Cerebellar cortex (tissue), 1 donor: ENCODE measurements at regions not wholly inside any gene's neighbourhood (a gene's known extent, or its start where the extent isn't known, plus 50 kb on each side); places are given as distances from the start of the nearest gene placed in this dataset.
"Not testable (repeated sequence)": the region's sequence is repeated elsewhere in the genome, so short reads cannot be mapped to it uniquely, and the experiment has no call there.

Experiments used
- DNase-seq: peaks from one replicate; pipeline ENCODE4 v3.0.0-alpha.2; 2015; ENCODE audit warnings: low spot score

DNA sequence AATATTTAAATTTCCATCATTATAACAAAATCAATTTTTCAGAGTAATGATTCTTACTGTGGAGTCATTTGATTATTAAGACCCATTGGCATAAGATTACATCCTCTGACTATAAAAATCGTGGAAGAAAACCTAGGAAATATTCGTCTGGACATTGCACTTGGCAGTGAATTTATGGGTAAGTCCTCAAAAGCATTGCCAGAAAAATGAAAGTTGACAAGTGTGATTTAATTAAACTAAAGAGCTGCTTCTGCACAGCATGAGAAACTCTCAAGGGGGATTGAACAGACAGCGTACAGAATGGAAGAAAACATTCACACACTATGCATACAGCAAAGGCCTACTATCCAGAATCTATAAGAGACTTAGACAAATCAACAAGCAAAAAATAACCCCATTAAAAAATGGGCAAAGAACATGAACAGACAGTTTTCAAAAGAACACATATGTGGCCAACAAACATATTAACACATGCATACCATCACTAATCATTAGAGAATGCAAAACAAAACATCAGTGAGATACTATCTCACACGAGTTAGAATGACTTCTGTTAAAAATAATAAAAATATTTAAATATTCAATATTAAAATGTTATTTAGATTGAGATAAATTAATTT lies 111.4 kb downstream of the CCDC74A start:
- not testable (repeated sequence) for DNase-seq

DNA sequence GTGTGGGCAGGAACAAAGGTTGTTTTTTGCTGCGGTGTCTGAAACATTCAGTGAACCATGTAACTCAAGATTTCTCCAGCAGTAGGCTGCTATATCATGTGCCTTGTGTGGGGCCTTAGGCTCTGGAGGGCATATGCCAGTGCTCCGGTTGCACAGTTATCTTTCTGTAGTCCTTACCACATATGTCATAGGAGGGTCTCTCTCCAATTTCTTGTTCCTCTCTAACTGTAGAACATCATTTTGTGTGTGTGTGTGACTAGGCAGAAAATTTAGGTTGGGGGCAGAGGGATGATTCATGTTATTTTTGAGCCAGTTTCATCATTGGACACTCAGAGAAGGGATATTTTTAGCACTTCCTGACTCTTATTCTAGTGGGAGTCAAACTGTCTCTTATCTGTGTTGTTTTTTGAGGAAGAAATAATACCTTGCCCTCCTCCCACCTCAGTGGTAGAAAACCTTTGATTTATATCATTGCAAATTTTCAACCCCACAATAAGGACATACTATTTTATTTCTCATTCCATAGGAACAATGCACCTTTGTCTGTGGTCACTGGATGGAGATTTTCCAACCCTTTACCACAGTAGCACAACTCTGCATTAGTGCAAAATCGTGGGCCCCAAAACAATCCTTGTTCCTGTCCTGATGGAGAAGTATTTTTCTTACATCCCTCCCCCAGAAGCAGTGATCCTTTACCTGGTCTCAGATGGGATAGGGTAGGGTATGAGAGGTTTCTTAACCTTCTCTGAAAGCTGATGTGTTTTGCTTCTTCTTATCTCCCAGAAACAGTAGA lies 113.9 kb downstream of the CCDC74A start:
- DNase-seq = no peak

DNA sequence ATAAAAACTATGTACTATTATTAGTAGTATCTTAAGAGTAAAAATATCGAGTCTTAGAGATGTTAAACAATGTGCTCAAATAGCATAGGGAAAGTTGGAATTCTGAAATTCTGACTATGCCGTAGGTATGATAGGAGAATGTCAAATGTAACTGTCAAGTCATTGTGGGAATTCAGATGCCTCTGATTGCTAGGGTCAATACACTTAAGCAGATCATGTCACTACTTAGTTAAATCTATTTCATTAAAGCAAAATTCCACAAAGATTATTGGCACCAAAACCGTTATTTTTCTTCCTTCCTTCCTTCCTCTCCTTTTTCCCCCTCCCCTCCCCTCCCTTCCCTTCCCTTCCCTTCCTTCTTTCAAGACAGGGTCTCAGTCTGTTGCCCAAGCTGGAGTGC lies 115.5 kb downstream of the CCDC74A start:
- DNase-seq = not testable (repeated sequence)

DNA sequence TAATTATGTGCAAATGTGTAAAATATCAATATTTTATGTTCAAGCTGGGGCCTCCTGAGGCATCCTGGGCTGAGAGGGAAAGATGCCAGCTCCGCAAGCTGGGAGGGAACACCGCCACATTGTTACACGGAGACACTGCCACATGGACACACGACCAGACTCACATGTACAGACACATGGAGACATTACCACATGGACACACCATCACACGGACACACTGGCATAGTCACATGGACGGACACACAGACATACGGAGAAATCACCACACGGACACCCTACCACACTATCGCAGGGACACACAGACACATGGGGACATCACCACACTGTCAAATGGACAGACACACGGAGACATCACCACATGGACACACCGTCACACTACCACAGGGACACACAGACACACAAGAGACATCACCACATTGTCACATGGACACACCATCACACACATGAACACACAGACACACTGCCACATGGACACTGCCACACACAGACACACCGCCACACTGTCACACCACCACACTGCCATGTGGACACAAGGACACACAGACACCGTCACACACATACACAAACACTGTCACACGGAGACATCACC lies 117.6 kb downstream of the CCDC74A start:
- DNase-seq = no peak

DNA sequence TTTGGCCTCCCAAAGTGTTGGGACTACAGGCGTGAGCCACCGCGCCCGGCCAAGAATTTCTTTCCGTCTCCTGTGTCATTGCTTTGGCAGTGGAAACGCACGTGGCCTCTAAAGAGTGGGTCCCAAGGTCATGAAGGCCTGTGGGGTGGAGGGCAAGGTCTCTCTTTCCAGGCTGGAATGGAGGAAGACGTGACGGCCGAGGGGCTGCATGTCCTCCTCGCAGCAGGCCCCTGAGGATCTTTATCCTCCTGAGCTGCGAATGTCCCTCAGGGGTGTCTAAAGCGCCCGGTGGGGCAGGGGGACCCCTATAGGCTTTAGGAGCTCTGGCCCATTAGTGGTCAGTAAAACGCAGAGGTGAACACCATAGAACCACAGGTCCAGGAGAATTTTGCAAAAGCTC lies 118.5 kb downstream of the CCDC74A start:
- DNase-seq = not testable (repeated sequence)

DNA sequence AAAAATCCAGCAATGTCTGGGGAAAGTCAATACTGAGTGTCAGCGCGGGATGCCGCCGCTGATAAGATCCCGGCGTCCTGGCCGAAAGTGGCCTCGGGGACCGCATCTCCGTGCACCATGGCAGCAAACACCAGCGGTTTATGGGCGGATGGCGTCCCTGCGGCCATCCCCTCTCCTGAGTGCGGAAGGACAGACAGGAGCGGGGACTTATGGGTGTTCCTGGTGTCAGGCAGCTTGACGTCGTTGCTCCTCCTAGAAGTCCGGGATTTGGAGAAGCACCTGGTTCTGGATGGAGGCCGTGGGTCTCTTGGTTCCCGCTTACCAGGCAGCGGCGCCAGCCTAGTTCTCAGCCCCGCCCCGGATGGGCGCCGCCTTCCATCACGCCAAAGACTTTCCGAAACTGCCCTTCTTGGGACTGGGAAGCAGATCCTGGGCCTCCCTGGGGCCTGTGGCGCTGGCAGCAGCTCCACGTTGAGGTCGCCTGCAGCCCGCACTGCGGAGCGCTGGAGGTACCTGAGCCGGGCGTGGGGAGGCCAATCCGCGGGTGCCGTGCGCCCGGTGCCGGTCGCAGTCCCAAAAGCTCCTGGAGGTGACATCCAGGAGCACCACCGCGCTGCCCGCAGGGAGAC lies 119.1 kb downstream of the CCDC74A start:
- no peak for DNase-seq

DNA sequence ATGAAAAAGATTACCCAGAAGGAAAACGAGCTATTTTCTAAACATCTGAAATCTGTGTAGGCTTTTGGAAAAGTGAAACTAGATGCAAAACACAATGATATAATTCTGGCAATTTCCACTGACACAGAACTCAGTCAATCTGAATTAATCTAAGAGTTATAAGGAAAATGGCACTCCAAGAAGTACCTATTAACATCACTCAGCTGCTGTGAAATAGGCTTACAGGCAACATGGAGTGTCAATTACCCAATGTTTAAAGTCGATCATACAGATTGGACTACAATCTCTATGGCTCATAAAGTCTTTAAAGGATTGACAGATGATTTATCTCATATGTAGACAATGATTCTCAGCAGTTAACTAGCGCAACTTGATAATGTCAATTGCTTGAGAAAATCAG lies 120.9 kb downstream of the CCDC74A start:
- DNase-seq = not testable (repeated sequence)

DNA sequence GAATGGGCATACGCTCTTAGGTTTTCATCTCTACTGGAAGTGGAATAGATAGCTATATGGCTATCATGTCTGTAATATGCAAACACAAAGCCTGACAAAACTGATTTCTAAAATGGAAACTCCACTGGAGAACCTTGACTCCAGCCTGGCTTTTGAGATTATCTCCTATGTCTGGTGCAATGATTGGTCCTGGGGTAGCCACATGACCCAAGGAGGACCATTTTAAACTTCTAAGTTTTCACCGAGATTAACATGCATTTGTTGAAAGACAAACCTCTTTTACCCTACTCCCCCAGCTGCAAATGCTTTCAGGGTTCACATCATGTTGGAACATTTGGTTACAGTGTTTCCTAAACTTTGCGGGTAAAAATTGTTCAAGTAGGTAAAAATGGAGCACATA lies 124.6 kb downstream of the CCDC74A start:
- DNase-seq = not testable (repeated sequence)

DNA sequence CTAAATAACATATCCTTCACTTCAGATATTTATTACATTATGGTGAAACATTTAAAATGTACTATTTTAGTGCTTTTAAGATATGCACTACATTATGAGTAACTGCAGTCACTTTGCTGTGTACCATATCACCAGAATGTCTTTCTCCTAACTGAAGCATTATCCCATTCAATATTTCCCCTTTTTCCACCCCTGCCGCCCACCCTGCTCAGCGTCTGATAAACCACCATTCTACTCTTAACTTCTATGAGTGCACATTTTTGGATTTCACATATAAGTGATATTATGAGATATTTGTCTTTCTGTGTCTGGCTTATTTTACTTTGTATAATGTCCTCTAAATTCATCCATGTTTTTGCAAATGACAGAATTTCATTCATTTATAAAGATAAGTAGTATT lies 126.4 kb downstream of the CCDC74A start:
- not testable (repeated sequence) for DNase-seq

DNA sequence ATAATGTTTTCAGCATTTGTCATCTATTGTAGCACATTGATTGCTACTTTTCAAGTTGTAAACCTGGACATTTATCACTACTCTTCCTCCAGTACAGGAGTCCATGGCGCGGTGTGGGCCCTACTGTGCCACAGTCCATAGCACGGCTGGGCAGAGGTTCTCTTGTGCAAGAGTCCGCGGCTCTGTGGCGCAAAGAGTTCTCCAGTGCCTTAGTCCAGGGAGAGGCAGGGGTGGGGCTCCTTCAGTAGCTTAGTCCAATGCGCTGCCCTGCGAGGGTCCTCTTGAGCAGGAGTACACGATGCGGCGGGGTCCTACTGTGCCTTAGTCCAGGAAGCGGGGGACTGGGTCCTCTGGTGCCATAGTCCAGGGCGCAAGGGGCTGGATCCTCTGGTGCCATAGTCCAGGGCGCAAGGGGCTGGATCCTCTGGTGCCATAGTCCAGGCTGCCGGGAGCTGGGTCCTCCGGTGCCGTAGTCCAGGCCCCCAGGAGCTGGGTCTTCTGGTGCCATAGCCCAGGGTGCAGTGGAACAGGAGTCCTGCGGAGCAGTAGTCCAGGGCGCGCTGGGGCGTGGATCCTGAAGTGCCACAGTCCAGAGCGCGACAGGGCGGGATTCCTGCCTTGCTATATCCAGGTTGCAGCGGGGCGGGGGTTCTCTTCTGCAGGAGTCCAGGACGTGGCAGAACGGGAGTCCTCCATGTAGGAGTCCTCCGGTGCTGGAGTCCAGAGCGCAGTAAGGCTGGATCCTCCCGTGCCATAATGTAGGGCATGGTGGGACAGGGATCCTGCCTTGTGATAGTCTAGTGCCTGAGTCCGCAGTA lies 129.3 kb downstream of the CCDC74A start:
- no peak for DNase-seq

DNA sequence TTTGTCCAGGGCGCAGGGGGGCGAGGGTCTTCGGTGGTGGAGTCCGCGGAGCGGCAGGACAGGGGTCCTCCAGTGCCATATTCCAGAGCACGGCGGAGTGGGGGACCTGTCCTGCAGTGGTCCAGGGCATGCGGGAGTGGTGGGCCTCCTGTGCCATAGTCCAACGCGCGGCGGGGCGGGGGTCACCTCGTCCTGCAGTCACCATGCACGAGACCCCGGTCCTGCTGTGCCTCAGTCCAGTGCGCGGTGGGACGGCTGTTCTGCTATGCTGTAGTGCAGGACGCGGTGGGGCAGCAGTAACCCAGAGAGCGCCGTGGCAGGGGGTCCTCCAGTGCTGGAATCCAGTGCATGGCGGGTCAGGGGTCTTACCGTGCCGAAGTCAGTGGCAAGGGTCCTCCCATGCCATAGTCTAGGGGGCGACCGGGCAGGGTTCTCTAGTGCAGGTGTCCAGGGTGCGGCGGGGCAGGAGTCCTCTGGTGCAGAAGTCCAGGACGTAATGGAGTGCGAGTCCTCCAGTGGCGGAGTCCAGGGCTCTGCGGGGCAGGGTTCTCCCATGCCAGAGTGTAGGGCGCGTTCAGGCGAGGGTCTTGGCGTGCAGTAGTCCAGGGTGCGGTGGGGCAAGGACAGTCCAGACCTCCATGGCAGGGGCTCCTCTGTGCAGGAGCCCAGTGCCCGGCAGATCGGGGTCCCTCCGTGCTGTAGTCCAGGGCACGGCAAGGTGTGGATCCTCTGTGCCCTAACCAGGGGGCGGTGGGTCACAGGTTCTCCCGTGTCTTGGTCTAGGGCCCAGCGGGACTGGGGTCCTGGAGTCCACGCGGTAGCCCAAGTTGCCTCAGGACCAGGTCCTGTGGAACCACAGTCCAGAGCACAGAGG lies 130.4 kb downstream of the CCDC74A start:
- no peak for DNase-seq

DNA sequence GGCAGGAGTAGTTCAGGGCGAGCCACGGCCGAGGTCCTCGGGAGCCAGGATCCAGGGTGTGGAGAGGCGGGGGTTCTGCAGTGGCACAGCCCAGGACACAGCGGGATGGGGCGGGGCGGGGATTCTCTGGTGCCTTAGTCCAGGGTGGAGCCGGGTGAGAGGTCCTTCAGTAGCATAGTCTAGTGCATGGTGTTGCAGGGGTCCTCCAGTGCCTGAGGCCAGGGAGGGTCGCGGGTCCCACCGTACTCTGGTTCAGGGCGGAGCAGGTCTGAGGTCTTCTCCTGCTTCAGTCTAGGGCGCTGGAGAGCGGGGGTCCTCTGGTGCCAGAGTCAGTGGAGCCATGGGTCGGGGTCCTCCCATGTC lies 131.1 kb downstream of the CCDC74A start:
- no peak for DNase-seq

DNA sequence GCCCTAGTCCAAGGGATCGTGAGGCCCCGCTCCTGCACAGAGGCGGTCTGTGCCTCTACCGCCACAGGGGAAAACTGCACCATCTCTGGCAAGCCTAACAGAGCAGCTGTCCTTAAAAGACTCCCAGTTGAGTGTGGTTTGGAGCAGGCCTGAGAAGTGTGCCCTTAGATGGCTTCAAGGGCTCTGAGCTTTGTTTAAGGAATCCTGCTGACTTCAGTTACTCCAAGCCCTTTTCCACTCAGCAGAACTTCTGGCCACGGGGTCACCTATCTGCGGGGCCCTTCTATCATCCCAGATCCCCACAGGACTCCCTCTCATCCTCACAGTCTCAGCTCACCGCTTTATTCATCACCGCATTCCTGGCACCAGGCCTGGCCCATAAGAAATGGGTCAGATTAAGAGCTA lies 131.5 kb downstream of the CCDC74A start:
- no peak for DNase-seq

DNA sequence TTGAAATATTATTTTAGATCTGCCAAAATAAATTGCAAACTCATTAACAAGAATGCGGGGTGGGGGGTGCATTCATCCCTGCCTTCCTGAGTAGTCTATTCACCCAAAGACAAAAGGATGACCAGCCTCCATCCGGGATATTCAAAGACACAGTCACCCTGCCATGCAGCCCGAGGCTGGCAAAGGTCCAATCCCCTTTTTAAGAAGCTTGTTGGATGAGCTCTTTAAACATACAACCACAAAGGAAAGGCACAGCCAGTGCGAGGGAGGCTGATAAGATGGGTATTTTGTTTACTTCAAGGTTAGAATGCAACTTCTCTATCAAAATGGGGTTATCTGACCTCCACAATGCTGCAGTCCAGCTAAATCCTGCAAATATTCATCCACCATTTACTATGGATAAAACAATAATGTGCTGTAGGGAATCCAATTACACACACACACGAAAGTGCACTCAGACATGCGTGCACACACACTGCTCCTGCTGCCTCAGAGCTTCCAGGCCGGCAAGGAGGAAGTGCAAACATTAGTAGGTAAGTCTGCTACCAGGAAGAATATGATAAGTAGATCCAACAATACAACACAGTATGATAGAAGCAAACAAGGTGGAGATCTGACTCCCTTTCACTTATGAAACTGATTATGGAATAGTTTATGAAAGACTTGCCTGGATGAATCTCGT lies 133.6 kb downstream of the CCDC74A start:
- DNase-seq = not testable (repeated sequence)

DNA sequence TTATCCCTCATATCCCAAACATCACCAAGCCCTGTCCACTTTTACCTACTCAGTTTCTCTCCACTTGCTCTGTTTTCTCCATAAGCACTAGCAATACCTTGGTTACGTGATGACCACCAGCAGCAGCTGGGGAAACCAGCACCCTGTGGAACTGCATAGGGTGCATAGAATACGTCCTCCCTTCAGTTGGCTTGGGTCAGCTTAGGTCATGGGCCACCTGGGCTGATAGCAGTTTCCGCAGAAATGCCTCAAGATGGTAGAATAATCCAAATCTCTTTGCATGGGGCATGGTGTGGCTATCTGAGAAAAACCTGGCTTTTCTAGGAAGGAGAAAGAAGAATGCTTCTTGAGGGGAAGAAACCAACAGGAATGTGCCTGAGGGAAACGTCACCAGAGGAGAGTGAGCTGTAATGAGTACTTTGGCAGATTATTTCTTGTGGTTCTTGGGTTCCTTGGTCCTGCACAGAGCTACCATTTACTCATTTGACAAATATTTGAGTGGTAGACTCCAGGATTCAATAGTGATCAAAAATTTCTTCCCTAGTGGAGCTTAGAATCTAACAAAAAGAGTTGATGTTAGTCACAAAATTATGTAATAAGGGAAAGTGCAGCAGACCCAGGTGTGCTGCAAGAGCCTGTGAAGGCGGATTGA lies 134.3 kb downstream of the CCDC74A start:
- not testable (repeated sequence) for DNase-seq

DNA sequence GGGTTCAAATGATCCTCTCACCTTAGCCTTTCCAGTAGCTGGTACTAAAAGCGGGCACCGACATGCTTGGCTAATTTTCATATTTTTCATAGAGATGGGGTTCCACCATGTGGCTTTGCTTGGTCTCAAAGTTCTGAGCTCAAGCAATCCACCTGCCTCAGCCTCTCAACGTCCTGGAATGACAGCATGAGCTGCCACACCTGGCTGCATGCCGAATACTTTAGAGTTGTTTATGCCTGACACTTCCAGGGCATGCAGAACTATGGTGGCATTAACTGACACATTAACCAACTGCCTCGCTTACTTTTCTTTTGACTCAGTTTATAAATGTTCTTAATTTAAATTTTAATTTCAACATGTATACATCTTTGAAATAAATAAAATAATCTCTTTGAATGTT lies 135.8 kb downstream of the CCDC74A start:
- DNase-seq = not testable (repeated sequence)

DNA sequence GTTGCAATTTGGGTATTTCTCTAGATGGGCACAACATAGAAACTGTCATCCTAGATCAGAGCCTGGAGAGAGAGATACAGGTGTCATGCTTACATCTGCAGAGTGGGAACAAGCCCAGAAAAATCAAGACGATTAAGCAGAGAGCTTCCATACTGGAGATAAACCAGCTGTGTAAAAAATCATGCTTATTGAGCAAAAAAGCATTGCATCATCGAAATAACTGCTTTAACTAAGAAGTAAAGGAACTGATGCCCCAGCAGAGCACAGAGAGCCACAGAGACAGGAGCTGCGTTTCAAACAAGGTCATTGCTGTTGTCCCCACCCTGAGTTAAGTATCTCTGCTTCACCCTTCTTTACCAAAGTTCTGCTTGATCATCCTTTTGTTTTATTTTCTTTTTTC lies 138.0 kb downstream of the CCDC74A start:
- not testable (repeated sequence) for DNase-seq

DNA sequence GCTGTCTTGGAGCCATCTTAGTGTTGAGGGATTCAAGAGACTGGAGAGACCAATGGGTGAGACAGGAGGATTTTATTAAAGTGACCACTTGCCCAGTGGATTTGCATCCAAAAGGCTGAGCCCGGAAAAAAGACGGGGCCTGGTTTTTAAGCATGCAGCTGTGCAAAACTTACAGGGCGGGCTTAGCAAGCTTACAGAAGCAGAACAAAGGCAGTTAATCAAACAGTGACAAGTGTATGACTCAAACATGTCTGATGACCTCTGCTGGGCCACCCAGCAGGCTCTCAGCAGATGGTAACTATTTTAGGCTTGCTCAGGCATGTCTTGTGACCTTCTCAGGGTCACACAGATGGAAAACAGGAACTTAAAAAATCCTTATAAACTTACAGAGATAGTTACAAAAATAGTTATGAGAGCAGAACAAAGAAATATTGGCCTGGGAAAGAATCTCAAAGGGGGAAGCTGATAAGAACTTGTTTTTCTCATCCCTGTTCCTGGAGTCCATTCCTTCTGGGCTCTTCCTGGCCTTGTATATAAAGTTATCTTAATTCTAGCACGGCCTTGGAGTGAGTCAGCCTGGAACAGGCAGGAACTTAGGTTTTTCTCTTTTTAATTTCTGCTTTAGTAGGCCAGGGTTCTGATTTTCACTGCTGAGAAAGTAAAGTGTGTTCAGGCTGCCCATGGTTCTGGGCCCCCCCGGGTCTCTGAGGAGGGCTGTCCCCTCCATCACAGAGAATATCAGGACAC lies 141.3 kb downstream of the CCDC74A start:
- DNase-seq = not testable (repeated sequence)

DNA sequence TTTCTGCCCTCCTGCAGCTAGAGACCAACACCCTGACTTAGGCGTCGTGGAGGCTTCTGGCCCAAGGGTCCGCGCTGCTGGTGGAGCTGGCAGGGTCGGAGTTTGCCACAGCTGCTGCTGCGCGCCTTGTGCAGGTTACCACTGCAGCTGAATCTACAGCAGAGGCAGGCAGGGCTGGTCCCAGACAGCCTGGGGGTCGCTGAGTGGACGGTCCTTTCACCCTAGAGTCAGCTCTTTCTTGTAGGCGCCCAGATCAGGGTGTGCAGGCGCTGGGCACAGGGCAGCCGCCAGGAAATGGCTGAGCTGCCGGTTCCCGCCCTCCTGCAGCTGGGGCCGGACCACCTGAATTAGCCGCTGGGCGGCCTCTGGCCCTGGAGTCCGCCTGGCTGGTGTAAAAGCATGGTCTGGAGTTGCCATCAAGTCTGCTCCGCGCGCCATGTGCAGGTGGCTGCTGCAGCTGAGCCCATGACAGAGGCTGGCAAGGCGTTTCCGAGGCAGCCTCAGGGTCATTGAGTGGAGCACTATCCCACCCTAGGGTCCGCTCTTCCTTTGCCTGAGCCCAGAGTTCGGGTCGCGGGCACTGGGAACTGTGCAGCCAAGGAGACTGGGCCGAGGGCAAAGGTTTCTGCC lies 144.3 kb downstream of the CCDC74A start:
- not testable (repeated sequence) for DNase-seq
